Caco-2 (cell line): ENCODE measurements at regions not wholly inside any gene's neighbourhood (a gene's known extent, or its start where the extent isn't known, plus 50 kb on each side); places are given as distances from the start of the nearest gene placed in this dataset.

Experiments used
- BruUV-seq: library from RNA; stranded (reverse); fragments of 400-500 nt; replicated peaks from 2 replicates; lab custom pipeline; 2021; lab: Mats Ljungman, UMichigan
- CTCF ChIA-PET: fragments of 300-600 bp; sonication (Branson Sonifier 250); formaldehyde crosslinking; loops from one replicate; lab custom pipeline; 2022; ENCODE audit warnings: antibody characterized with exemption; lab: Charles Lee
- POLR2A ChIA-PET: fragments of 300-600 bp; sonication (Branson Sonifier 250); formaldehyde crosslinking; loops from one replicate; lab custom pipeline; 2022; ENCODE audit warnings: antibody characterized with exemption; lab: Charles Lee
- DNase-seq, 2 experiments: peaks; one replicate each; pipeline versions ENCODE4 v3.0.0 to v3.0.0-alpha.2; 2020 to 2022
- H3K27me3 ChIP-seq: replicated peaks from 2 replicates; pipeline ENCODE4 v1.6.0; 2011; ENCODE audit warnings: low read length; ENCODE audit not compliant: control insufficient read depth, insufficient read depth
- H3K36me3 ChIP-seq: 2 replicates; pipeline ENCODE4 v1.5.1; 2011; ENCODE audit warnings: low read length; ENCODE audit not compliant: control insufficient read depth, insufficient read depth
- H3K4me1 ChIP-seq: fragments of 250-450 bp; sonication (Bioruptor Pico); 2 replicates; pipeline ENCODE4 v1.5.1; 2020; ENCODE audit warnings: mild to moderate bottlenecking
- H3K4me3 ChIP-seq: 2 replicates; pipeline ENCODE4 v1.5.1; 2011; ENCODE audit warnings: low read depth, mild to moderate bottlenecking, control low read depth, low read length
- H3K9me3 ChIP-seq: fragments of 250-450 bp; sonication (Bioruptor Pico); 2 replicates; pipeline ENCODE4 v1.5.1; 2020; ENCODE audit warnings: mild to moderate bottlenecking, moderate library complexity
- H3K27ac Mint-ChIP-seq: one replicate; pipeline ENCODE4 v1.8.0; 2022; ENCODE audit warnings: mixed read lengths; ENCODE audit not compliant: unreplicated experiment
- H3K27me3 Mint-ChIP-seq: one replicate; pipeline ENCODE4 v1.8.0; 2022; ENCODE audit warnings: mixed read lengths; ENCODE audit not compliant: insufficient read depth, unreplicated experiment
- H3K36me3 Mint-ChIP-seq: one replicate; pipeline ENCODE4 v1.8.0; 2022; ENCODE audit warnings: mild to moderate bottlenecking, mixed read lengths; ENCODE audit not compliant: insufficient read depth, unreplicated experiment
- H3K4me1 Mint-ChIP-seq: one replicate; pipeline ENCODE4 v1.8.0; 2022; ENCODE audit warnings: low read depth, mixed read lengths; ENCODE audit not compliant: unreplicated experiment
- H3K4me3 Mint-ChIP-seq: one replicate; pipeline ENCODE4 v1.8.0; 2022; ENCODE audit warnings: mild to moderate bottlenecking, moderate library complexity, mixed read lengths; ENCODE audit not compliant: unreplicated experiment
- H3K9me3 Mint-ChIP-seq: one replicate; pipeline ENCODE4 v1.8.0; 2022; ENCODE audit warnings: mixed read lengths; ENCODE audit not compliant: unreplicated experiment
- CTCF ChIP-seq, 2 experiments: fragments of 200-600 bp in 1 of 2; IDR thresholded peaks; 1 replicate in 1 of 2; 2 replicates in 1 of 2; pipeline versions ENCODE4 v1.5.1 to v1.8.0; 2011 to 2022; ENCODE audit warnings: antibody characterized with exemption in 1 of 2, control low read depth in 1 of 2, inconsistent platforms in 1 of 2, low read depth in 1 of 2, low read length in 1 of 2, mild to moderate bottlenecking in 1 of 2, moderate library complexity in 1 of 2; ENCODE audit not compliant: insufficient read depth in 1 of 2, severe bottlenecking in 1 of 2, unreplicated experiment in 1 of 2
- intact Hi-C: fragments of 100-400 bp; cut with micrococcal nuclease; formaldehyde crosslinking; loops from one replicate; pipeline ENCODE4 v1.10.0; 2022; ENCODE audit not compliant: unreplicated experiment

DNA sequence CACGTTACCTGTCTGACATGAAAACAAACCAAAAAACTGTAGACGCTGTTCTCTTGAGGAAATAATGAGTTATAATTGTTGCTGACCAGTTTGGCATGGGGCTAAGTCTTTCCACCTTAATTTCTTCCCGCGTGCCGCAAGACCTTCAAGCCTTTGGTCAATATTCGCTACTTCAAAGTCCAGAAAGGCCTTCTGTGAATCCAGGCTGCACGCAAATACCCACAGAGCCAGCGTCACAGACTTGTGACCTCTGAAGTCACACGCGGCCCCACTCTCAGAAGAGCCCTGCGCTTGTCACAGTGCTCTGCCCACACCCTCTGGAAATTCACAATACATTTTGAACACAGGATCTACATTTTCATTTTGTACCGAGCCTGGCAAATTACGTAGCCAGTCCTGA, 275.2 kb downstream of the SHQ1 start:
- Mint-ChIP-seq H3K9me3 (no peaks in the 10 kb centered on the region), H3K4me3 (no peak overlapping the region), H3K27ac (no peak overlapping the region), H3K4me1 (no peaks in the 10 kb centered on the region), H3K36me3 (no peaks in the 10 kb centered on the region), H3K27me3 (no peaks in the 10 kb centered on the region)
- intact Hi-C loops: no loop called here
- no peaks in the 10 kb centered on the region for H3K9me3 ChIP-seq
- BruUV-seq: no TSS peak
- no peak for TF ChIP-seq CTCF (IDR thresholded peaks at IDR 0.05; ENCODE audit: insufficient read depth in 1 of 2, low read depth in 1 of 2, low read length in 1 of 2, severe bottlenecking in 1 of 2, unreplicated experiment in 1 of 2)
- peaks cover 21% of the 10 kb centered on the region for H3K4me1 ChIP-seq
- POLR2A ChIA-PET: no interaction called here
- no peak overlapping the region for H3K4me3 ChIP-seq
- no peaks in the 10 kb centered on the region for H3K36me3 ChIP-seq
- CTCF ChIA-PET: no interaction called here
- DNase-seq: peak in 1 of 2 experiments; percentile 13
- H3K27me3 ChIP-seq: no peaks in the 10 kb centered on the region

DNA sequence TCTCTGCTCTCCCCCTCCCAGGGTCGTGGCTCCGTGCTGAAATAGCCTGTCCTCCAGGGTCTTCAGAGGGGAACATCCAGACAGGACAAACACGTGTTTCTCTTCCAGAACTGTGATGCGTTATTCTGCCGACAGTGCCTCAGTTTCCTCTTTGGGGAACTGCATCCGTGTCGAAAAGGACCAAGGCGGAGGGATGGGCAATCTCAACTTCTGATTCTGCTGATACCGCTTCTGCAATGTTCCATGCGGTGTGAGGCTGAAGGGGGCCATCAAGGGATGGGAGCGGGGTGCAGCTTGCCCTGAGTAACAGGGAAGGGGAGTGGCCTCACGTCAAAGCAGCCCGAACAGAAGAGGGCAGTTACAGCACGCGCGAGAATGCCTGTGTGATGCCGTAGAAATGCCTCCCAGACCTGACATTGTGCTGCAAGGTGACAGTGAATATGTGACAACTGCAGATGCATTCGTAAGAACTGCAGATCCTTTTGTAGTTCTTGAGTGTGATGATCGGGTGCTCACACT, 275.7 kb downstream of the SHQ1 start:
- intact Hi-C loops: no loop called here
- H3K9me3 ChIP-seq: no peaks in the 10 kb centered on the region
- Mint-ChIP-seq H3K27ac (no peak overlapping the region), H3K36me3 (no peaks in the 10 kb centered on the region), H3K9me3 (no peaks in the 10 kb centered on the region), H3K4me3 (no peak overlapping the region), H3K4me1 (no peaks in the 10 kb centered on the region), H3K27me3 (no peaks in the 10 kb centered on the region)
- ChIA-PET POLR2A (no interaction called here), CTCF (no interaction called here)
- no peaks in the 10 kb centered on the region for H3K27me3 ChIP-seq
- DNase-seq: no peak
- no peaks in the 10 kb centered on the region for H3K36me3 ChIP-seq
- TF ChIP-seq CTCF (IDR thresholded peaks at IDR 0.05; ENCODE audit: insufficient read depth in 1 of 2, low read depth in 1 of 2, low read length in 1 of 2, severe bottlenecking in 1 of 2, unreplicated experiment in 1 of 2): no peak
- no peak overlapping the region for H3K4me3 ChIP-seq
- peaks cover 21% of the 10 kb centered on the region for H3K4me1 ChIP-seq
- BruUV-seq: no TSS peak

DNA sequence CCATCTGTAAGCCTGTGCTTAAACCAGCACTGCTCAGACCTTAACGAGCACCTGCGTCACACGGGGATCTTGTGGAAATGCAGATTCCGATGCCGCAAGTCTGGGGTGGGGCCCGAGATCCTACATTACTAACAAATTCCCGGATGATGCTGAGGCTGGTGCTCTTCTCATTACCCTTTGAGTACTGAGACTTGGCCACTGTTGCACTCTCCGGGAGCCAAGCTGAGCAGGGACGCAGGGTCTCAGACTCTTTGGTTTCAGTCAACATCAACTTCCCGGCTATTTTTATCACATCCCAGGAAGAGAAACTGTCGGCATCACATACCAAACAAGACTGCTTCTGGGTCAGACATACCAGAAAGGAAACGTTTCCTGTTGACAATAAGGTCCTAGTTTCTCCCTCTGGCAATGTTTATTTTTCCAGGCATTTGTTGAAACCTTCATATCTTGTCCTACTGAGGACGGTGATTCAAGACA, 276.6 kb downstream of the SHQ1 start:
- no peaks in the 10 kb centered on the region for H3K9me3 Mint-ChIP-seq
- Histone ChIP-seq H3K4me3 (no peak overlapping the region), H3K9me3 (no peaks in the 10 kb centered on the region), H3K27me3 (no peaks in the 10 kb centered on the region), H3K4me1 (peaks cover 21% of the 10 kb centered on the region), H3K36me3 (no peaks in the 10 kb centered on the region)
- no peak overlapping the region for H3K27ac Mint-ChIP-seq
- no peaks in the 10 kb centered on the region for H3K4me1 Mint-ChIP-seq
- intact Hi-C loops: no loop called here
- CTCF ChIA-PET: no interaction called here
- BruUV-seq: no TSS peak
- no peak overlapping the region for H3K4me3 Mint-ChIP-seq
- H3K27me3 Mint-ChIP-seq: no peaks in the 10 kb centered on the region
- DNase-seq: no peak
- POLR2A ChIA-PET: interaction anchor here (0.6 kb wide), 1 partner anchor 65 kb away, joined by 4 read pairs; no protein-coding TSS in a partner anchor
- no peaks in the 10 kb centered on the region for H3K36me3 Mint-ChIP-seq
- TF ChIP-seq CTCF (IDR thresholded peaks at IDR 0.05; ENCODE audit: insufficient read depth in 1 of 2, low read depth in 1 of 2, low read length in 1 of 2, severe bottlenecking in 1 of 2, unreplicated experiment in 1 of 2): no peak
